Transverse colon (tissue), 4 donors: ENCODE measurements at regions not wholly inside any gene's neighbourhood (a gene's known extent, or its start where the extent isn't known, plus 50 kb on each side); places are given as distances from the start of the nearest gene placed in this dataset.

ENCODE experiments used
- DNase-seq: peaks from one replicate; pipeline ENCODE4 v3.0.0-alpha.2; 2019
- H3K27ac ChIP-seq, 4 donors: fragments of 200-600 bp; sonication (generic); 2 replicates each; pipeline ENCODE4 v1.5.1; 2016 to 2018; ENCODE audit warnings: inconsistent platforms in 4 of 4
- H3K27me3 ChIP-seq: fragments of 200-600 bp; sonication (generic); 2 replicates; pipeline ENCODE4 v1.5.1; 2017; ENCODE audit warnings: inconsistent platforms
- H3K36me3 ChIP-seq, 4 donors: fragments of 200-600 bp; sonication (generic); 2 replicates each; pipeline ENCODE4 v1.5.1; 2017 to 2019; ENCODE audit warnings: inconsistent platforms in 4 of 4
- H3K4me1 ChIP-seq, 4 donors: fragments of 200-600 bp; sonication (generic); 2 replicates each; pipeline ENCODE4 v1.5.1; 2017 to 2020; ENCODE audit warnings: inconsistent platforms in 4 of 4
- H3K4me3 ChIP-seq, 4 donors: fragments of 200-600 bp; sonication (generic); 1 replicate in 1 of 4; 2 replicates in 3 of 4; pipeline versions ENCODE4 v1.5.1 to v1.6.1; 2017 to 2019; ENCODE audit warnings: inconsistent platforms in 4 of 4
- H3K9me3 ChIP-seq, 2 donors: fragments of 200-600 bp; sonication (generic); 2 replicates each; pipeline ENCODE4 v1.5.1; 2017 to 2019; ENCODE audit warnings: inconsistent platforms in 2 of 2
- CTCF ChIP-seq, 5 experiments: fragments of 200-600 bp in 3 of 5; fragments of 450-650 bp in 2 of 5; sonication (generic) in 3 of 5; IDR thresholded peaks; 1 replicate in 2 of 5; 2 replicates in 3 of 5; pipeline ENCODE4 v1.5.1; 2016 to 2017; ENCODE audit warnings: antibody characterized with exemption in 5 of 5, inconsistent platforms in 3 of 5, mild to moderate bottlenecking in 2 of 5, moderate library complexity in 1 of 5
- EP300 ChIP-seq: sonication (generic); formaldehyde crosslinking; IDR thresholded peaks from one replicate; pipeline ENCODE4 v1.6.1; 2017; ENCODE audit warnings: antibody characterized with exemption, low read depth
- POLR2A ChIP-seq: fragments of 450-650 bp; IDR thresholded peaks from one replicate; pipeline ENCODE4 v1.6.1; 2016; ENCODE audit warnings: antibody characterized with exemption, mild to moderate bottlenecking, moderate library complexity
- POLR2AphosphoS5 ChIP-seq, 3 donors: sonication (generic); formaldehyde crosslinking; IDR thresholded peaks; one replicate each; pipeline ENCODE4 v1.6.1; 2016; ENCODE audit warnings: antibody characterized with exemption in 3 of 3
- WGBS, 2 donors: methylation state at CpG; one replicate each; pipeline ENCODE4 v1.1.5; 2018; ENCODE audit warnings: low coverage in 1 of 2; 5-methylcytosine and 5-hydroxymethylcytosine counted together
- in situ Hi-C, 4 donors: fragments of 200-750 bp; cut with MboI; loops; one replicate each; pipeline versions ENCODE4 v1.15.0 to v1.15.1; 2017; ENCODE audit warnings: low sequenced_read_pairs in 3 of 4, low pct_ligation_motif_present in 1 of 4, low pct_unique_long_range_greater_than_20kb in 1 of 4
- intact Hi-C: fragments of 100-400 bp; cut with DNase I; formaldehyde crosslinking; loops from one replicate; pipeline ENCODE4 v1.15.1; 2023; ENCODE audit warnings: low total_unique reads

GRCh38 chr6:167703347-167703746 is 123.4 kb upstream of the AFDN start:
- intact Hi-C loops (no loop called here), in situ Hi-C loops (no loop called here)
- no peak overlapping the region for H3K4me3 ChIP-seq
- DNase-seq: no peak
- TF ChIP-seq POLR2A (no peak), POLR2AphosphoS5 (IDR thresholded peaks at IDR 0.05) (no peak), EP300 (no peak), CTCF (IDR thresholded peaks at IDR 0.05) (no peak)
- H3K36me3 ChIP-seq: no peaks in the 10 kb centered on the region
- no peak overlapping the region for H3K27ac ChIP-seq
- H3K9me3 ChIP-seq: no peaks in the 10 kb centered on the region
- no peaks in the 10 kb centered on the region for H3K27me3 ChIP-seq
- WGBS, 2 donors: 91% methylated on average over 8 of the region's 10 CpGs; no CpG with 5 or more reads in 1 of the 2 donors
- H3K4me1 ChIP-seq: peaks cover 0 to 12% (median 2%) of the 10 kb centered on the region in 4 donors

GRCh38 chr6:167703781-167704180 is 122.9 kb upstream of the AFDN start:
- in situ Hi-C loops: no loop called here
- no peak for DNase-seq
- H3K27me3 ChIP-seq: no peaks in the 10 kb centered on the region
- no peaks in the 10 kb centered on the region for H3K36me3 ChIP-seq
- H3K9me3 ChIP-seq: no peaks in the 10 kb centered on the region
- TF ChIP-seq POLR2A: no peak
- TF ChIP-seq POLR2AphosphoS5 (IDR thresholded peaks at IDR 0.05): no peak
- no peak for TF ChIP-seq EP300
- no peak for TF ChIP-seq CTCF (IDR thresholded peaks at IDR 0.05)
- WGBS, 2 donors: 91 to 100% methylated on average over 1 to 10 of the region's 10 CpGs
- no peak overlapping the region for H3K4me3 ChIP-seq
- H3K27ac ChIP-seq: no peak overlapping the region
- intact Hi-C loops: no loop called here
- peaks cover 0 to 11% (median 2%) of the 10 kb centered on the region in 4 donors for H3K4me1 ChIP-seq

- H3K27ac ChIP-seq: no peak overlapping the region
- 78% methylated on average over 12 of the region's 12 CpGs; no CpG with 5 or more reads in 1 of the 2 donors for WGBS, 2 donors
- in situ Hi-C loops: no loop called here
These were observed 122.3 kb upstream of the AFDN start for GRCh38 chr6:167704396-167704901.

GRCh38 chr6:167705211-167705750 is 121.4 kb upstream of the AFDN start:
- intact Hi-C loops: no loop called here
- Histone ChIP-seq H3K27ac (no peak overlapping the region), H3K9me3 (no peaks in the 10 kb centered on the region), H3K36me3 (no peaks in the 10 kb centered on the region), H3K27me3 (no peaks in the 10 kb centered on the region), H3K4me3 (no peak overlapping the region), H3K4me1 (no peaks in the 10 kb centered on the region)
- no peak for TF ChIP-seq POLR2AphosphoS5 (IDR thresholded peaks at IDR 0.05)
- in situ Hi-C loops: no loop called here
- 44 to 82% methylated on average over 4 to 26 of the region's 26 CpGs for WGBS, 2 donors
- no peak for DNase-seq

More at GRCh38 chr6:167704396-167704901, 122.3 kb upstream of the AFDN start:
- DNase-seq: no peak
- TF ChIP-seq POLR2A (no peak), EP300 (no peak), CTCF (IDR thresholded peaks at IDR 0.05) (no peak), POLR2AphosphoS5 (IDR thresholded peaks at IDR 0.05) (no peak)
- Histone ChIP-seq H3K4me3 (no peak overlapping the region), H3K4me1 (peaks cover 0 to 4% (median 2%) of the 10 kb centered on the region in 4 donors), H3K36me3 (no peaks in the 10 kb centered on the region), H3K9me3 (no peaks in the 10 kb centered on the region), H3K27me3 (no peaks in the 10 kb centered on the region)
- intact Hi-C loops: no loop called here
